ENCODE measurements at regions not wholly inside any gene's neighbourhood (a gene's known extent, or its start where the extent isn't known, plus 50 kb on each side); places are given as distances from the start of the nearest gene placed in this dataset.

- Histone ChIP-seq H3K36me3 (ENCODE audit: control insufficient read depth, insufficient read depth, low read length) (no peaks in the 10 kb centered on the region), H3K4me3 (replicated peaks; ENCODE audit: low read depth, low read length) (no peak overlapping the region), H3K27me3 (replicated peaks; ENCODE audit: control insufficient read depth, insufficient read depth, low read length) (no peaks in the 10 kb centered on the region)
- TF ChIP-seq CTCF (IDR thresholded peaks at IDR 0.05; ENCODE audit: insufficient read depth, low read length, poor library complexity, severe bottlenecking) = no peak
- no peak for DNase-seq (ENCODE audit: extremely low read depth, insufficient read length)
Observed at GRCh38 chr7:83870515-83870914, 221.6 kb upstream of the SEMA3E start.

GRCh38 chr7:83866582-83866981, 217.6 kb upstream of the SEMA3E start:
- no peak overlapping the region for H3K4me3 ChIP-seq (replicated peaks; ENCODE audit: low read depth, low read length)
- no peak for DNase-seq (ENCODE audit: extremely low read depth, insufficient read length)
- no peaks in the 10 kb centered on the region for H3K36me3 ChIP-seq (ENCODE audit: control insufficient read depth, insufficient read depth, low read length)
- no peak for TF ChIP-seq CTCF (IDR thresholded peaks at IDR 0.05; ENCODE audit: insufficient read depth, low read length, poor library complexity, severe bottlenecking)
- H3K27me3 ChIP-seq (replicated peaks; ENCODE audit: control insufficient read depth, insufficient read depth, low read length) = no peaks in the 10 kb centered on the region

GRCh38 chr7:83864551-83864950, 215.6 kb upstream of the SEMA3E start:
- TF ChIP-seq CTCF (IDR thresholded peaks at IDR 0.05; ENCODE audit: insufficient read depth, low read length, poor library complexity, severe bottlenecking) = no peak
- Histone ChIP-seq H3K36me3 (ENCODE audit: control insufficient read depth, insufficient read depth, low read length) (no peaks in the 10 kb centered on the region), H3K27me3 (replicated peaks; ENCODE audit: control insufficient read depth, insufficient read depth, low read length) (no peaks in the 10 kb centered on the region), H3K4me3 (replicated peaks; ENCODE audit: low read depth, low read length) (no peak overlapping the region)
- DNase-seq (ENCODE audit: extremely low read depth, insufficient read length) = no peak

GRCh38 chr7:83863906-83864305, 215.0 kb upstream of the SEMA3E start:
- DNase-seq (ENCODE audit: extremely low read depth, insufficient read length) = no peak
- no peaks in the 10 kb centered on the region for H3K36me3 ChIP-seq (ENCODE audit: control insufficient read depth, insufficient read depth, low read length)
- no peaks in the 10 kb centered on the region for H3K27me3 ChIP-seq (replicated peaks; ENCODE audit: control insufficient read depth, insufficient read depth, low read length)
- H3K4me3 ChIP-seq (replicated peaks; ENCODE audit: low read depth, low read length) = no peak overlapping the region
- no peak for TF ChIP-seq CTCF (IDR thresholded peaks at IDR 0.05; ENCODE audit: insufficient read depth, low read length, poor library complexity, severe bottlenecking)

- H3K4me3 ChIP-seq (replicated peaks; ENCODE audit: low read depth, low read length) = no peak overlapping the region
- H3K36me3 ChIP-seq (ENCODE audit: control insufficient read depth, insufficient read depth, low read length) = no peaks in the 10 kb centered on the region
- TF ChIP-seq CTCF (IDR thresholded peaks at IDR 0.05; ENCODE audit: insufficient read depth, low read length, poor library complexity, severe bottlenecking) = no peak
- DNase-seq (ENCODE audit: extremely low read depth, insufficient read length) = no peak
- H3K27me3 ChIP-seq (replicated peaks; ENCODE audit: control insufficient read depth, insufficient read depth, low read length) = no peaks in the 10 kb centered on the region
Observed at GRCh38 chr7:83861876-83862275, 212.9 kb upstream of the SEMA3E start.

- no peak for TF ChIP-seq CTCF (IDR thresholded peaks at IDR 0.05; ENCODE audit: insufficient read depth, low read length, poor library complexity, severe bottlenecking)
- DNase-seq (ENCODE audit: extremely low read depth, insufficient read length) = no peak
- Histone ChIP-seq H3K4me3 (replicated peaks; ENCODE audit: low read depth, low read length) (no peak overlapping the region), H3K27me3 (replicated peaks; ENCODE audit: control insufficient read depth, insufficient read depth, low read length) (no peaks in the 10 kb centered on the region), H3K36me3 (ENCODE audit: control insufficient read depth, insufficient read depth, low read length) (no peaks in the 10 kb centered on the region)
Observed at GRCh38 chr7:83859827-83860226, 210.9 kb upstream of the SEMA3E start.
